Breast epithelium (tissue), 4 donors: ENCODE measurements at regions not wholly inside any gene's neighbourhood (a gene's known extent, or its start where the extent isn't known, plus 50 kb on each side); places are given as distances from the start of the nearest gene placed in this dataset.

Experiments used
- DNase-seq, 2 donors: peaks; one replicate each; pipeline ENCODE4 v3.0.0-alpha.2; 2019; ENCODE audit warnings: low spot score in 2 of 2
- H3K27ac ChIP-seq, 2 donors: fragments of 200-600 bp; sonication (generic) in 1 of 2; one replicate each; pipeline ENCODE4 v1.5.1; 2016 to 2019; ENCODE audit warnings: mild to moderate bottlenecking in 1 of 2
- H3K27me3 ChIP-seq, 2 donors: fragments of 200-600 bp; sonication (generic) in 1 of 2; one replicate each; pipeline versions ENCODE4 v1.5.1 to v1.6.0; 2017 to 2019; ENCODE audit warnings: control low read depth in 1 of 2, mild to moderate bottlenecking in 1 of 2
- H3K36me3 ChIP-seq: fragments of 200-600 bp; one replicate; pipeline ENCODE4 v1.5.1; 2019
- H3K4me1 ChIP-seq, 2 donors: fragments of 200-600 bp; sonication (generic); one replicate each; pipeline ENCODE4 v1.5.1; 2016 to 2019; ENCODE audit warnings: control low read depth in 1 of 2
- H3K4me3 ChIP-seq, 3 donors: fragments of 200-600 bp; sonication (generic); 1 replicate in 2 of 3; 2 replicates in 1 of 3; pipeline ENCODE4 v1.5.1; 2016 to 2019; ENCODE audit warnings: mild to moderate bottlenecking in 3 of 3, moderate library complexity in 2 of 3
- H3K9me3 ChIP-seq, 2 donors: fragments of 200-600 bp; sonication (generic) in 1 of 2; one replicate each; pipeline ENCODE4 v1.5.1; 2016 to 2019; ENCODE audit warnings: control low read depth in 1 of 2
- CTCF ChIP-seq, 3 donors: fragments of 450-650 bp; IDR thresholded peaks; one replicate each; pipeline ENCODE4 v1.5.1; 2016 to 2017; ENCODE audit warnings: antibody characterized with exemption in 3 of 3, mild to moderate bottlenecking in 3 of 3, moderate library complexity in 3 of 3
- POLR2A ChIP-seq: fragments of 450-650 bp; IDR thresholded peaks from one replicate; pipeline ENCODE4 v1.6.1; 2016; ENCODE audit warnings: antibody characterized with exemption, mild to moderate bottlenecking, moderate library complexity
- POLR2AphosphoS5 ChIP-seq, 3 donors: sonication (generic); formaldehyde crosslinking; IDR thresholded peaks; one replicate each; pipeline ENCODE4 v1.6.1; 2017; ENCODE audit warnings: antibody characterized with exemption in 3 of 3
- intact Hi-C: fragments of 100-400 bp; cut with DNase I; formaldehyde crosslinking; loops from one replicate; pipeline ENCODE4 v1.15.1; 2023; ENCODE audit warnings: low total_unique reads

DNA sequence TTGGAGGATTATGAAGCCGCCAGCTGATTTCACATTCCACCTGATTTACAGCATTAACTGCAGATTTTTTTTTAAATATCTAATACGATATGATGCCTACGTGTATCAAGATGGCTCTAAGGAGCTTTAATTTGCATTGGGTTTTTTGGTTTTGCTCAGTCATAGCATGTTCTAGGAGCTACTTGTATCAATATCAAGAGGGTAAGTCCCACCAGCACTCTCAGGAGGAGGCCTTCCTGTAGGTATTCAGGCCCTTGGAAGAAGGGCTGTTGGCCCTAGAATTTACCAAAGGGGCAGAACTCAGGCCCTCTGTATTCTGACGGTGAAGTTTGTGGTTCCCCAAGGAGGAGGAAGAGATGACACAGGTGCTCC, 97.2 kb upstream of the IPO5 start:
- no peak for DNase-seq

GRCh38 chr13:97858161-97858560, 95.3 kb upstream of the IPO5 start:
- intact Hi-C loops: no loop called here
- Histone ChIP-seq H3K4me1 (no peaks in the 10 kb centered on the region), H3K27me3 (no peaks in the 10 kb centered on the region), H3K9me3 (no peaks in the 10 kb centered on the region), H3K4me3 (no peak overlapping the region), H3K36me3 (no peaks in the 10 kb centered on the region), H3K27ac (no peak overlapping the region)
- no peak for DNase-seq
- TF ChIP-seq POLR2AphosphoS5 (IDR thresholded peaks at IDR 0.05) (no peak), CTCF (IDR thresholded peaks at IDR 0.05) (no peak), POLR2A (no peak)

More for the DNA sequence above, 97.2 kb upstream of the IPO5 start:
- Histone ChIP-seq H3K27me3 (no peaks in the 10 kb centered on the region), H3K4me1 (no peaks in the 10 kb centered on the region), H3K4me3 (no peak overlapping the region), H3K27ac (no peak overlapping the region), H3K9me3 (no peaks in the 10 kb centered on the region), H3K36me3 (no peaks in the 10 kb centered on the region)
- intact Hi-C loops: no loop called here
- TF ChIP-seq POLR2A: no peak
- TF ChIP-seq CTCF (IDR thresholded peaks at IDR 0.05): no peak
- TF ChIP-seq POLR2AphosphoS5 (IDR thresholded peaks at IDR 0.05): no peak

DNA sequence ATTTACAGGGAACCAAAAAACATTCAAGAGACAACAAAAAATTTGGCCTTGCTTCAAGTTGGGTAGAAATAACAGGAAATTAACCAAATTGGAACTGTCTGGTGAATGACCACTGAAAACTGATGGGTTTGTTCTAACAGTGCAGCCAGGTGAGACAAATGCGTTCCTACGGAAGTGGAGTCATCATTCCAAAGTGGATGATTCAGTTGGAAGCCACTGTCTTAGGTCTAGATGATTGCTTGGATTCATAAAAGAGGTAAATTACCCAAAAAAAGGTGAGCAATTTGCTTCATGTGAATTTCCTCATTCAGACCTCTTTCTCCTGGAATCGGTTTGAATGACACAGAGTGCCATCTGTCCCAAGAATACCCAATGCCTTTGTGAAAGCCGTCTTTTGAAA, 87.1 kb upstream of the IPO5 start:
- intact Hi-C loops: no loop called here
- Histone ChIP-seq H3K4me3 (no peak overlapping the region), H3K9me3 (peaks cover 0 to 9% of the 10 kb centered on the region in 2 donors), H3K36me3 (no peaks in the 10 kb centered on the region), H3K27ac (no peak overlapping the region), H3K4me1 (no peaks in the 10 kb centered on the region), H3K27me3 (no peaks in the 10 kb centered on the region)
- TF ChIP-seq CTCF (IDR thresholded peaks at IDR 0.05) (no peak), POLR2AphosphoS5 (IDR thresholded peaks at IDR 0.05) (no peak), POLR2A (no peak)
- DNase-seq: no peak

DNA sequence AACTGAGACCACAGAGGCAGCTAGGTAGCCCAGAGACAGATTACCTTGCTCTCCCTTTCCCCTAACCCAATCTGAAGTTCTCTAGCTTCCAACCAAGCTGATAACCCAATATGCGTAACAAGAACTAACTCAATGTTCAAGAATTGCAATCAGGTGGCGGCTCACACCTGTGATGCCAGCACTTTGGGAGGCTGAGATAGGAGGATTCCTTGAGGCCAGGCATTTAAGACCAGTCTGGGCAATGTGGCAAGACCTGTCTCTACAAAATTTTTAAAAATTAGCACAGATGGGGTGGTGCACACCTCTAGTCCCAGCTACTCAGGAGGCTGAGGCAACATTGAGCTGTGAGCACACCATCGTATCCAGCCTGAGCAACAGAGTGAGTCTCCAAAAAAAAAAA, 86.7 kb upstream of the IPO5 start:
- Histone ChIP-seq H3K9me3 (peaks cover 0 to 9% of the 10 kb centered on the region in 2 donors), H3K4me1 (no peaks in the 10 kb centered on the region), H3K27ac (no peak overlapping the region), H3K36me3 (no peaks in the 10 kb centered on the region), H3K27me3 (no peaks in the 10 kb centered on the region), H3K4me3 (no peak overlapping the region)
- no peak for TF ChIP-seq POLR2A
- no peak for TF ChIP-seq POLR2AphosphoS5 (IDR thresholded peaks at IDR 0.05)
- TF ChIP-seq CTCF (IDR thresholded peaks at IDR 0.05): no peak
- intact Hi-C loops: no loop called here
- DNase-seq: no peak

GRCh38 chr13:97873398-97873797, 80.1 kb upstream of the IPO5 start:
- TF ChIP-seq CTCF (IDR thresholded peaks at IDR 0.05) (no peak), POLR2AphosphoS5 (IDR thresholded peaks at IDR 0.05) (no peak), POLR2A (no peak)
- no peaks in the 10 kb centered on the region for H3K9me3 ChIP-seq
- no peaks in the 10 kb centered on the region for H3K27me3 ChIP-seq
- no peaks in the 10 kb centered on the region for H3K4me1 ChIP-seq
- H3K36me3 ChIP-seq: no peaks in the 10 kb centered on the region
- intact Hi-C loops: no loop called here
- H3K4me3 ChIP-seq: no peak overlapping the region
- DNase-seq: no peak
- no peak overlapping the region for H3K27ac ChIP-seq
